ENCODE measurements at regions not wholly inside any gene's neighbourhood (a gene's known extent, or its start where the extent isn't known, plus 50 kb on each side); places are given as distances from the start of the nearest gene placed in this dataset.

GRCh38 chr20:11329271-11329670 lies 588.4 kb upstream of the BTBD3 start (continued):
- no peak for TF ChIP-seq ZBTB11 (CRISPR knock-in tag; IDR thresholded peaks at IDR 0.05)

- Histone ChIP-seq H3K27ac (ENCODE audit: control insufficient read depth, insufficient read depth) (no peak overlapping the region), H3K27me3 (replicated peaks in 1 of 2; ENCODE audit: control insufficient read depth in 2 of 2, insufficient read depth in 2 of 2, low read length in 1 of 2) (no peaks in the 10 kb centered on the region), H3K4me1 (ENCODE audit: control insufficient read depth, insufficient read depth, low read length) (no peaks in the 10 kb centered on the region), H3K4me2 (ENCODE audit: control insufficient read depth, insufficient read depth) (no peak overlapping the region), H3K9me3 (replicated peaks; ENCODE audit: control insufficient read depth, insufficient read depth, low read length) (no peaks in the 10 kb centered on the region), H2AFZ (ENCODE audit: control insufficient read depth, low read depth, low read length) (no peak overlapping the region), H3K36me3 (ENCODE audit: control insufficient read depth in 2 of 2, insufficient read depth in 2 of 2, low read length in 1 of 2) (no peaks in the 10 kb centered on the region), H3K79me2 (ENCODE audit: control insufficient read depth, insufficient read depth, low read length) (no peaks in the 10 kb centered on the region), H3K9ac (ENCODE audit: control insufficient read depth, insufficient read depth, low read length) (no peak overlapping the region), H4K20me1 (ENCODE audit: control insufficient read depth, insufficient read depth) (no peaks in the 10 kb centered on the region), H3K4me3 (no peak overlapping the region)
- intact Hi-C loops (cut with micrococcal nuclease; ENCODE audit: unreplicated experiment): no loop called here
- RAD21 ChIA-PET (ENCODE audit: unreplicated experiment): interaction anchor here (0.5 to 0.6 kb wide), 2 partner anchors 191 to 614 kb away, joined by 3 to 5 read pairs; no protein-coding TSS in a partner anchor
- POLR2A ChIA-PET: no interaction called here
- BruUV-seq (replicated peaks): no TSS peak
- TF ChIP-seq MYB (IDR thresholded peaks at IDR 0.05; ENCODE audit: borderline replicate concordance, low read depth, low read length): no peak
- no peak for TF ChIP-seq HDAC6 (IDR thresholded peaks at IDR 0.05; ENCODE audit: unreplicated experiment)
- DNase-seq (ENCODE audit: low read depth, low spot score) (no peak), FAIRE-seq (no peak), ATAC-seq (no peak)
- CTCF ChIA-PET: no interaction called here
- SMC1A ChIA-PET (ENCODE audit: uncharacterized antibody, unreplicated experiment): interaction anchor here (1.2 to 1.8 kb wide), 4 partner anchors 18 to 211 kb away, joined by 3 to 4 read pairs (median 3); no protein-coding TSS in a partner anchor
- WGBS (ENCODE audit: insufficient coverage, insufficient replicate concordance, low lambda C conversion rate, missing lambda C conversion rate): 22% methylated on average over 2 of the region's 2 CpGs
- in situ Hi-C loops (cut with MboI): no loop called here
Measured at GRCh38 chr20:11331096-11331495, 586.6 kb upstream of the BTBD3 start.

Measured in GM12878 (cell line).